ENCODE measurements at regions not wholly inside any gene's neighbourhood (a gene's known extent, or its start where the extent isn't known, plus 50 kb on each side); places are given as distances from the start of the nearest gene placed in this dataset.

- DNase-seq, result no peak
Measured at GRCh38 chr2:60033325-60033724, 520.1 kb downstream of the BCL11A start.

GRCh38 chr2:60029566-60029883 is 523.9 kb downstream of the BCL11A start:
- no peak for DNase-seq

GRCh38 chr2:60028849-60029565 is 524.4 kb downstream of the BCL11A start:
- DNase-seq, result no peak

- no peak for DNase-seq
Measured at GRCh38 chr2:60025496-60025895, 528.0 kb downstream of the BCL11A start.

GRCh38 chr2:60023256-60023985 is 530.0 kb downstream of the BCL11A start:
- DNase-seq, result no peak

- no peak for DNase-seq
Measured at GRCh38 chr2:60007671-60008070, 545.8 kb downstream of the BCL11A start.

GRCh38 chr2:60003076-60003475 is 550.4 kb downstream of the BCL11A start:
- no peak for DNase-seq

GRCh38 chr2:60002183-60002867 is 551.1 kb downstream of the BCL11A start:
- no peak for DNase-seq

GRCh38 chr2:60000686-60001085 is 552.8 kb downstream of the BCL11A start:
- no peak for DNase-seq

GRCh38 chr2:59998324-59998723 is 555.1 kb downstream of the BCL11A start:
- DNase-seq, result no peak

GRCh38 chr2:59997371-59997770 is 556.1 kb downstream of the BCL11A start:
- no peak for DNase-seq

GRCh38 chr2:59996855-59997254 is 556.6 kb downstream of the BCL11A start:
- DNase-seq, result no peak

- DNase-seq, result no peak
Measured at GRCh38 chr2:59993726-59994125, 559.7 kb downstream of the BCL11A start.

- no peak for DNase-seq
Measured at GRCh38 chr2:59988341-59988740, 565.1 kb downstream of the BCL11A start.

- DNase-seq, result peak; percentile 13
Measured at GRCh38 chr2:59986511-59986910, 566.9 kb downstream of the BCL11A start.

GRCh38 chr2:59985923-59986322 is 567.5 kb downstream of the BCL11A start:
- DNase-seq, result no peak

- DNase-seq, result no peak
Measured at GRCh38 chr2:59974051-59974766, 579.2 kb downstream of the BCL11A start.

GRCh38 chr2:59969161-59969560 is 584.3 kb downstream of the BCL11A start:
- no peak for DNase-seq

- DNase-seq, result no peak
Measured at GRCh38 chr2:59968441-59968840, 585.0 kb downstream of the BCL11A start.

- DNase-seq, result no peak
Measured at GRCh38 chr2:59967691-59968090, 585.8 kb downstream of the BCL11A start.

GRCh38 chr2:59963157-59963556 is 590.3 kb downstream of the BCL11A start:
- no peak for DNase-seq

- no peak for DNase-seq
Measured at GRCh38 chr2:59961746-59962145, 591.7 kb downstream of the BCL11A start.

- no peak for DNase-seq
Measured at GRCh38 chr2:59959944-59960343, 593.5 kb downstream of the BCL11A start.

Measured in NCI-H82 (cell line).